ENCODE measurements at regions not wholly inside any gene's neighbourhood (a gene's known extent, or its start where the extent isn't known, plus 50 kb on each side); places are given as distances from the start of the nearest gene placed in this dataset.
A peak's percentile ranks its signal among the peaks of the same experiment; 100 is the strongest.
"Not testable (repeated sequence)": the region's sequence is repeated elsewhere in the genome, so short reads cannot be mapped to it uniquely, and the experiment has no call there.

DNA sequence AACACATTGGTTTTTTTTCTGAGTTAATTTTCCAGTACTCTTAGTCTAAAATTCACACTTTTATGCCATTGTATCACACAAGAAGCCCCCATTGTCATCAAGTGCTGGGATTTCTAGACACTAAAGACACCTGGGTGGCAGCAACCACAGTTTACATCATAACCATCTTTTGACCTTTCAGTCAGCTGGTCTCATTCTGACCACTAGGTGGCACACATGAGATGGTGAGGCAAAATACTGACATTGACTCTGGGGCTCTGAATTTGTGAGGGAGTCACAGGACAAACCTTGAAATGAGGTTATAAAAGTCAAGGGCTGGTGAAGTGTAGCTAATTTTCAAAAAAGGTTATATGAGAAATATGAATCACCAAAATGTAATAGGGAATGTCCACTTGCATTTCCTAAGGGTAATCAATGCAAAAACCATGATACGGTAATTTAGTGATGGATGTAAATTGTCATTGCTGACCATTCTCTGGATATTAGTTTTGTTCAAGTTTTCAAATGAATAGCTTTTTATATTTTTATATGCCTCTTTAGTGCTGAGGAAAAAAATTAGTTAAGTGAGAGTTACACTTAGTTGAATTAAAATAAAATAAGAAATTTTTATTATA is 229.4 kb downstream of the DMAC1 start:
- peak; percentile 63 for TF ChIP-seq CTCF (IDR thresholded peaks at IDR 0.05; ENCODE audit: insufficient read depth, low read length, missing control alignments)
- ChIA-PET CTCF (interaction anchor here (0.7 to 1.5 kb wide), 2 partner anchors 9 to 11 kb away, joined by 3 to 4 read pairs; no protein-coding TSS in a partner anchor), POLR2A (no interaction called here)
- no peak for DNase-seq (ENCODE audit: low read depth, low spot score)
- H3K4me3 ChIP-seq (ENCODE audit: low read depth, low read length), result no peak overlapping the region

DNA sequence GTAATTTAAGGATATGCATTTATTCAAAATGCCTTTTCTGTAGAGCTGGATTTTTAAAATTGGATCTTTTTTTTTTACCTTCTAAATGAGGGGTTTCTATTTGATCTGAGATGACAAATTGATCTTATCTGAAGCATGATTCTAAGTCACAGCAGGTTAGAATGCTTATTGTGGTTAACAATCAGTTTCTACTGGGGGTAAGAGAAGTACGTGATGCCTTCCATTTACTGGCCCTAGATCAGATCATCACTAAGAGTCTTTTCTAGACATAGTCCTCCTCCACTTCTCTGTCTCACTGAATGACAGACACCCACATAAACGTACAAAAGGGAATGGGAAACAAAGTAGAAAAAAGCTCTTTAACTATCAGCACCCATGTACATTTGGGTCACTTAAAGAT is 231.9 kb downstream of the DMAC1 start:
- CTCF ChIA-PET, result no interaction called here
- no peak for TF ChIP-seq CTCF (IDR thresholded peaks at IDR 0.05; ENCODE audit: insufficient read depth, low read length, missing control alignments)
- POLR2A ChIA-PET, result no interaction called here
- DNase-seq (ENCODE audit: low read depth, low spot score), result no peak
- no peak overlapping the region for H3K4me3 ChIP-seq (ENCODE audit: low read depth, low read length)

GRCh38 chr9:7561527-7562080 is 238.0 kb downstream of the DMAC1 start:
- TF ChIP-seq CTCF (IDR thresholded peaks at IDR 0.05; ENCODE audit: insufficient read depth, low read length, missing control alignments), result no peak
- CTCF ChIA-PET, result interaction anchor here (1.2 kb wide), 1 partner anchor 8 kb away, joined by 3 read pairs; no protein-coding TSS in a partner anchor
- H3K4me3 ChIP-seq (ENCODE audit: low read depth, low read length), result no peak overlapping the region
- POLR2A ChIA-PET, result no interaction called here
- no peak for DNase-seq (ENCODE audit: low read depth, low spot score)

DNA sequence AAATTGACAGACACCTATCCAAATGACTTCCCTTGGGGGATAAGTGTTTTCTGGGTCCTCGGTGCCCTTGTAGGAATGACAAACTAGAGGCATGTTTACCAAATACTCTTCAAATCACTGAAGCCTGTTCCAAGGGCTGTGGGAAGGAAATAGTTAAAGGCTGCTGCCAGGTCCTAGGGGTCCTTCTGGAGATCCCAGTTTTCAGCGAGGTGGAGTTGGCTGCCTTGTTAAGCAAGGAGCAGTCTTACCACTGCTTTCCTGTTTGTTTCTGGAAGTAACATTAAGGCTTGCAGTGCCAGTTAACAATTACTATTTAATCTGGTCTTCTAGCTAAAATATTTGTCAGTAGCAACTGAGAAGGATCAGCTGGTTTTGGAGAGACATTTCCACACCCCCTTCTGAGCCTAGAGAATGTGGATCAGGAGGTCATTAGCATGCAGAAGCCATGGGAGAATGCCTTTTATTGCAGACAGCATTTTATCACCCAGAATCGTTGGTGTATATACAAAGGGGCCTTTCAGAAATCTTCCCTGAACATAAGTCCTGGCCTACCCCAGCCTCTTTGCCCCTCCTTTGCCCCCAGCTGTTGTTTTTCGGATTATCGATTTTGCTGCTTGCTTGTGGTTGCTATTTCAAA is 238.8 kb downstream of the DMAC1 start:
- no peak for DNase-seq (ENCODE audit: low read depth, low spot score)
- no peak overlapping the region for H3K4me3 ChIP-seq (ENCODE audit: low read depth, low read length)
- POLR2A ChIA-PET, result no interaction called here
- CTCF ChIA-PET, result interaction anchor here (1.2 kb wide), 1 partner anchor 9 kb away, joined by 3 read pairs; no protein-coding TSS in a partner anchor
- no peak for TF ChIP-seq CTCF (IDR thresholded peaks at IDR 0.05; ENCODE audit: insufficient read depth, low read length, missing control alignments)

DNA sequence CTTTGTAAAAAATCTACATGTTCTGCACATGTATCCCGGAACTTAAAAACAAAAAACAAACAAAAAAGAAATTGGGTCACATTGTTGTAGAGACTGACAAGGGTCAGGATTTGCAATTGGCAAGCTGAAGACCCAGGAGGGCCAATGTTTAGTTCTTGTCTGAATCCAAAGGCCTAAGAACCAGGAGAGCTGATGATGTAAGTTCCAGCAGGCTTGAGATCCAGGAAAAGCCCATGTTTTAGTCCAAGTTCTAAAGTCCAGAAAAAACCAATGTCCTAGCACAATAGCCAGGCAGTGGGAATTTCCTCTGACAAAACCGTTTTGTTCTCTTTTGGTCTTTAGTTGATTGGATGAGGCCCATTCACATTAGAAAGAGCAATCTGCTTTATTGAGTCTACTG is 244.9 kb downstream of the DMAC1 start:
- ChIA-PET POLR2A (no interaction called here), CTCF (no interaction called here)
- DNase-seq (ENCODE audit: low read depth, low spot score), result no peak
- TF ChIP-seq CTCF (IDR thresholded peaks at IDR 0.05; ENCODE audit: insufficient read depth, low read length, missing control alignments), result no peak
- no peak overlapping the region for H3K4me3 ChIP-seq (ENCODE audit: low read depth, low read length)

- DNase-seq (ENCODE audit: low read depth, low spot score); POLR2A ChIA-PET; CTCF ChIA-PET; H3K4me3 ChIP-seq (ENCODE audit: low read depth, low read length): not testable (repeated sequence)
Observed at GRCh38 chr9:7552706-7553105, 246.9 kb downstream of the DMAC1 start.
